Esophagus squamous epithelium (tissue), 4 donors: ENCODE measurements at regions not wholly inside any gene's neighbourhood (a gene's known extent, or its start where the extent isn't known, plus 50 kb on each side); places are given as distances from the start of the nearest gene placed in this dataset.

Experiments used
- CTCF ChIP-seq, 6 experiments: fragments of 450-650 bp in 4 of 6; fragments of 200-600 bp in 2 of 6; sonication (generic) in 2 of 6; IDR thresholded peaks; one replicate each; pipeline ENCODE4 v1.5.1; 2016 to 2019; ENCODE audit warnings: antibody characterized with exemption in 6 of 6, mild to moderate bottlenecking in 4 of 6, moderate library complexity in 4 of 6
- POLR2A ChIP-seq, 4 donors: fragments of 450-650 bp; IDR thresholded peaks; one replicate each; pipeline ENCODE4 v1.6.1; 2017; ENCODE audit warnings: antibody characterized with exemption in 4 of 4, mild to moderate bottlenecking in 4 of 4, moderate library complexity in 3 of 4

DNA sequence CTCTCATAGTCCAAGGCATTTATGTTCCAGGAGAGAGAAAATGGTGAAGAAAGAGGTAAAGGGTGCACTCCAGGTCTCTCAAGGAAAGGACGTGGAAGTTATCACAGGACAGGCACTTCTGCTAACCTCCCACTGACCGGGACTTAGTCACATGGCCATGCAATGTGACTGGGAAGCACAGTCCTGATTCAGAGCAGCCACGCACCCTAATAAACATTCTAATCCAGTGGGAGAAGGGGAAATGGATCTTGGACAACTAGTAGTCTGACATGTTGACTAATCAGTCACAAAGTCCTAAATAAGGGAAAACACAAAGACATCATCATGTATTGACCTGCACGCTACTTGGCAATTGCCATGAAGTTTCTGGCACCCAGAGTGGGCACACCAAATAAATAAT is 417.5 kb upstream of the ZMIZ1 start:
- TF ChIP-seq CTCF (IDR thresholded peaks at IDR 0.05), result no peak
- TF ChIP-seq POLR2A (IDR thresholded peaks at IDR 0.05), result no peak
